ENCODE measurements at regions not wholly inside any gene's neighbourhood (a gene's known extent, or its start where the extent isn't known, plus 50 kb on each side); places are given as distances from the start of the nearest gene placed in this dataset.

DNA sequence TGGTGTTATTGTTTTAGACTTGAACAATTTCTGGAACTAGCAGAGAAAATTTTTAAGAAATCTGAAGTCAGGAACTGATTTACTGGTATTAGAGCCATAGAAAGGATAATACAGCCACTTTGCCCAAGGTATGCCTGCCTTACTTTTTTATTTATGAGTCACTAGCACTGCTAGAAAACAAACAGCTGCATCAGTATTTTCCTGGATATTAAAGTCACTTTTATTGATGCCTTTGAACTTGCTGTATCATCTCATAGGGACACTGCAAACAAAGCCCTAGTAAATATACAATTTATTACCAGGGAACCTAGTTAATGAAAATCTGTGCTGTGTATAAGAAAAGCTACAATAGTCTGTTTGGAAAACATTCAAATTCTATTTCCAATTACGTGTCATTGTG lies 490.8 kb upstream of the TMPRSS15 start:
- Histone ChIP-seq H3K27me3 (no peaks in the 10 kb centered on the region), H3K4me1 (no peaks in the 10 kb centered on the region), H3K27ac (no peak overlapping the region), H3K9me3 (no peaks in the 10 kb centered on the region), H3K4me3 (no peak overlapping the region), H3K36me3 (no peaks in the 10 kb centered on the region)
- ATAC-seq (no peak), DNase-seq (no peak)
- 0 to 32% (median 1%) methylated on average over 1 of the region's 1 CpG for WGBS, 4 donors
- intact Hi-C loops (cut with DNase I), result no loop called here
- no peak for TF ChIP-seq CTCF (IDR thresholded peaks at IDR 0.05)
- no peak for TF ChIP-seq POLR2A (IDR thresholded peaks at IDR 0.05)

DNA sequence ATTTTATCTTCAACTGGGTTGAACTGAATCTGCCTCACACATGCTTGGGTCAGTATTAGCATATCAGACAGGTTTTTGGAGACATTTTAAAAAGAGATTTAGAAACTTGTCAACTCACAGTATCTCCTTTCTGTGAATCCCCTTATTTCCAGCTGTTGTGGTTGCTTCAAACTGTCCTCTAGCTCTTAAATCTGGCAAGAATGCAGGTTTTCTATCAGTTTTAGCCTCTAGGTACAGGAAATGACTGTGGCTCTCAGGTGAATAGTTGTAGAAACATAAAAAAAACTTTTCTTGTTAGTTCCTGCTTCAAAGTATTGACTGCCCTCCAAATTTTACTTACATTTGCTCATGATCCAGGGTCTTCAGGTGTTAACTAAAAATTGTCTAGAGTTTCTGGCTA lies 495.7 kb upstream of the TMPRSS15 start:
- Histone ChIP-seq H3K36me3 (no peaks in the 10 kb centered on the region), H3K4me1 (no peaks in the 10 kb centered on the region), H3K27me3 (no peaks in the 10 kb centered on the region), H3K27ac (no peak overlapping the region), H3K4me3 (no peak overlapping the region), H3K9me3 (no peaks in the 10 kb centered on the region)
- ATAC-seq (no peak), DNase-seq (no peak)
- intact Hi-C loops (cut with DNase I), result no loop called here
- no peak for TF ChIP-seq CTCF (IDR thresholded peaks at IDR 0.05)
- no peak for TF ChIP-seq POLR2A (IDR thresholded peaks at IDR 0.05)

DNA sequence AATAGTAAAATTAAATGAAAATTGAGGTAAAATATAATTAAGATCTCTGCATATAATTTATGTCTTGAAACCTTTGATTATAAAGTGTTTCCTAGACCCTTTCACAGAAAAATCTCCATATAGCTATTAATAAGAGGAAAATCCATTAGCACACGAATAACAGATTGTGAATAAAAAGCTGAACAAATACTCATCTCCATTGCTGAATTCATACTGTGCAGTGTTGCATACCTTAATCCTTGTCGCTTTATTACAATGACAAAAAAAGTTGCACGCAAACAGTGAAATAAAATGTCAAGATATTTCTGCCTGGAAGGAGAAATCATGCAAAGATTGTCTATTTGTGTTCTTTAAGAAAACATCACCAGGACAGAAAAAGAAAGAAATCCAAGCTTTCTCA lies 499.1 kb upstream of the TMPRSS15 start:
- Histone ChIP-seq H3K27me3 (no peaks in the 10 kb centered on the region), H3K4me1 (peaks cover 0 to 5% (median 0%) of the 10 kb centered on the region in 12 donors), H3K9me3 (no peaks in the 10 kb centered on the region), H3K4me3 (no peak overlapping the region), H3K36me3 (no peaks in the 10 kb centered on the region), H3K27ac (no peak overlapping the region)
- ATAC-seq (no peak), DNase-seq (no peak)
- 78 to 87% (median 86%) methylated on average over 3 of the region's 3 CpGs for WGBS, 4 donors
- TF ChIP-seq POLR2A (IDR thresholded peaks at IDR 0.05) (no peak), CTCF (IDR thresholded peaks at IDR 0.05) (no peak)
- intact Hi-C loops (cut with DNase I), result no loop called here

GRCh38 chr21:18907076-18907475 lies 503.5 kb upstream of the TMPRSS15 start:
- TF ChIP-seq CTCF (IDR thresholded peaks at IDR 0.05) (no peak), POLR2A (IDR thresholded peaks at IDR 0.05) (no peak)
- DNase-seq (no peak), ATAC-seq (no peak)
- Histone ChIP-seq H3K27ac (no peak overlapping the region), H3K9me3 (peaks cover 0 to 18% (median 3%) of the 10 kb centered on the region in 12 donors), H3K27me3 (no peaks in the 10 kb centered on the region), H3K4me3 (no peak overlapping the region), H3K36me3 (no peaks in the 10 kb centered on the region), H3K4me1 (peaks cover 0 to 5% (median 0%) of the 10 kb centered on the region in 12 donors)
- 8 to 20% (median 11%) methylated on average over 2 of the region's 2 CpGs for WGBS, 4 donors
- intact Hi-C loops (cut with DNase I), result no loop called here

Data from heart left ventricle (tissue), 16 donors.